GM18951 (cell line): ENCODE measurements at regions not wholly inside any gene's neighbourhood (a gene's known extent, or its start where the extent isn't known, plus 50 kb on each side); places are given as distances from the start of the nearest gene placed in this dataset.

ENCODE experiments used
- POLR2A ChIP-seq: IDR thresholded peaks from 4 replicates; pipeline ENCODE4 v1.6.1; 2011; ENCODE audit warnings: mild to moderate bottlenecking; ENCODE audit not compliant: insufficient read length, insufficient read depth; ENCODE audit errors: extremely low read depth
- in situ Hi-C: fragments of 300-500 bp; cut with MboI; formaldehyde crosslinking; loops from one replicate; pipeline ENCODE4 v1.12.0; 2022; ENCODE audit warnings: low sequenced_read_pairs, mixed read lengths, inconsistent platforms; ENCODE audit not compliant: unreplicated experiment

DNA sequence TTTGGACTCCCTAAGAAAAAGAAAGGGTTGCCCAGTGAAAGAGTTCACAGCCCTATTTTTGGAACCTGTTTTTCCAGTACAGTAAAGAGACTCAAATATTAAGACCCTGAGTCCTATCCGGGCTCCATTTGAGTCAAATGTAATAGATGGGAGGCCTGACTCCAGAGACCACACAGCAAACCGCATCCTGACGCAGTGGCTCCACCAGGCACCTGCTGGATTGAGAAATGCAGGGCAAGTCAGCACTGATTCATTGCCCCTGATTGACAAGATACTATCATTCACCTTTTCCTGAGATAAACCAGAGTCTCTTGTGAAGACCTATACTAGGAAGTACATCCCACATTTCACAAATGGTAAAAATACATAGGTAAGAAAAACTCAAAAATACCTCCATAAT, 715.7 kb upstream of the SOX9 start:
- in situ Hi-C loops, result no loop called here

GRCh38 chr17:71407981-71408380, 712.8 kb upstream of the SOX9 start:
- no peak for TF ChIP-seq POLR2A
- in situ Hi-C loops, result no loop called here

More for the DNA sequence above, 715.7 kb upstream of the SOX9 start:
- TF ChIP-seq POLR2A, result no peak

DNA sequence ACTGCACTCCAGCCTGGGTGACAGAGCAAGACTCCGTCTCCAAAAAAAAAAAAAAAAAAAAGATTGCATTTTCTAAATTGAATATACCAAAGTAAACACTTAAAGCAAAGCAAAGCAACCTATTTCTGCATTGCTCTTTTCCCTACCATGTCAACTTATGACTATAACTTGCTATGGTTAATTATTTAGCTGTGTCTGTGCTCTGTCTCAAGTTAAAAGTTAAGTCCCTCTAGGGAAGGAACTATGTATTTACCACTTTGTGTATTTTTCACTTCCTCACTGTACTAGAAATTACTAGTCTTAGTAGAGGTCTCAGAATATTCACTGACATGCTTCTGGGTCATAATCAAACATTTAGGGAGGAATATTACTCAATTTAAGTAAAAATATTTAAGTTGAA, 711.7 kb upstream of the SOX9 start:
- in situ Hi-C loops, result no loop called here
- TF ChIP-seq POLR2A, result no peak

- in situ Hi-C loops, result no loop called here
These were observed 711.1 kb upstream of the SOX9 start for GRCh38 chr17:71409712-71410111.

GRCh38 chr17:71412803-71413202, 708.0 kb upstream of the SOX9 start:
- in situ Hi-C loops, result no loop called here
- no peak for TF ChIP-seq POLR2A

More at GRCh38 chr17:71409712-71410111, 711.1 kb upstream of the SOX9 start:
- no peak for TF ChIP-seq POLR2A

DNA sequence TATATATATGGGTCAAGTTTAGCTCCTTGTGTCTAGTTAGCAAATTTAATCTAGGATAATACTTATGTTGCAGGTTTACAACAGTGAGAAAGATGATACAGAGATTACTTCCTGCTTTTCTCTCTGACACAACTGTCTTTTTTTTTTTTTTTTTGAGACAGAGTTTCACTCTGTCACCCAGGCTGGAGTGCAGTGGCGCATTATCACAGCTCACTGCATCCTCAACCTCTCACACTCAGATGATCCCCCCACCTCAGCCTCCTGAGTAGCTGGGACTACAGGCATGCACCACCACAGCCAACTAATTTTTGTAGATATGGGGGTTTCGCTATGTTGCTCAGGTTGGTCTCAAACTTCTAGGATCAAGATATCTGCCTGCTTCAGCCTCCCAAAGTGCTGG, 706.9 kb upstream of the SOX9 start:
- no peak for TF ChIP-seq POLR2A
- in situ Hi-C loops, result no loop called here

GRCh38 chr17:71417142-71417541, 703.7 kb upstream of the SOX9 start:
- TF ChIP-seq POLR2A, result no peak
- in situ Hi-C loops, result no loop called here

- TF ChIP-seq POLR2A, result no peak
- in situ Hi-C loops, result no loop called here
These were observed 697.9 kb upstream of the SOX9 start for GRCh38 chr17:71422968-71423367.

GRCh38 chr17:71423871-71424546, 696.8 kb upstream of the SOX9 start:
- TF ChIP-seq POLR2A, result no peak

GRCh38 chr17:71427801-71428200, 693.0 kb upstream of the SOX9 start:
- TF ChIP-seq POLR2A, result no peak
- in situ Hi-C loops, result no loop called here

More at GRCh38 chr17:71423871-71424546, 696.8 kb upstream of the SOX9 start:
- in situ Hi-C loops, result no loop called here

- in situ Hi-C loops, result no loop called here
- TF ChIP-seq POLR2A, result no peak
These were observed 691.9 kb upstream of the SOX9 start for GRCh38 chr17:71428897-71429296.

DNA sequence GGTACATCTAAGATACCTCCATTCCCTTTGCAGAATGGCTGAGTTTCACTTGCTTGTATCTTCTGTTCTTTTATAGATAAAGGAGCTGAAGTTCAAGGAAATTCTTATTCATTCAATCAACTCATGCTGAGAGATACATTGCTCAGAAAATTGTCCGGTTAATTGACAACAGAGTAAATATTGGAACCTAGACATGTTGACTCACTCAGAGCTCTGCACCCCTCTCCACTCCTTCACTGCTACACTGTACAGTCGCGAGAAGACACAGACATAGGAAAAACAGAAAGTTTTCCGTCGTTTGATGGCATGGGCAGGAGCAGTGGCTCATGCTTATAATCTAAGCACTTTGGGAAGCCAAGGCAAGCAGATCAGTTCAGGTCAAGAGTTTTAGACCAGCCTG, 690.5 kb upstream of the SOX9 start:
- TF ChIP-seq POLR2A, result no peak
- in situ Hi-C loops, result no loop called here

GRCh38 chr17:71431146-71431545, 689.7 kb upstream of the SOX9 start:
- TF ChIP-seq POLR2A, result no peak
- in situ Hi-C loops, result no loop called here

- no peak for TF ChIP-seq POLR2A
- in situ Hi-C loops, result no loop called here
These were observed 688.2 kb upstream of the SOX9 start for GRCh38 chr17:71432378-71433315.
